ENCODE measurements at regions not wholly inside any gene's neighbourhood (a gene's known extent, or its start where the extent isn't known, plus 50 kb on each side); places are given as distances from the start of the nearest gene placed in this dataset.

GRCh38 chr3:151992326-151993041 lies 119.0 kb downstream of the SUCNR1 start:
- intact Hi-C loops (cut with micrococcal nuclease) = no loop called here

- intact Hi-C loops (cut with micrococcal nuclease) = no loop called here
Measured at GRCh38 chr3:151995091-151995490, 121.6 kb downstream of the SUCNR1 start.

GRCh38 chr3:151998744-151999143 lies 125.3 kb downstream of the SUCNR1 start:
- intact Hi-C loops (cut with micrococcal nuclease) = no loop called here

GRCh38 chr3:151999936-152000335 lies 126.5 kb downstream of the SUCNR1 start:
- intact Hi-C loops (cut with micrococcal nuclease) = no loop called here

- intact Hi-C loops (cut with micrococcal nuclease) = no loop called here
Measured at GRCh38 chr3:152011812-152012735, 138.6 kb downstream of the SUCNR1 start.

GRCh38 chr3:152019508-152019907 lies 146.1 kb downstream of the SUCNR1 start:
- intact Hi-C loops (cut with micrococcal nuclease) = no loop called here

- intact Hi-C loops (cut with micrococcal nuclease) = no loop called here
Measured at GRCh38 chr3:152021951-152022461, 148.6 kb downstream of the SUCNR1 start.

GRCh38 chr3:152026033-152026556 lies 152.7 kb downstream of the SUCNR1 start:
- intact Hi-C loops (cut with micrococcal nuclease) = no loop called here

- intact Hi-C loops (cut with micrococcal nuclease) = no loop called here
Measured at GRCh38 chr3:152030320-152030719, 156.9 kb downstream of the SUCNR1 start.

- intact Hi-C loops (cut with micrococcal nuclease) = no loop called here
Measured at GRCh38 chr3:152031321-152031720, 157.9 kb downstream of the SUCNR1 start.

GRCh38 chr3:152037297-152037696 lies 163.9 kb downstream of the SUCNR1 start:
- intact Hi-C loops (cut with micrococcal nuclease) = no loop called here

GRCh38 chr3:152037953-152038352 lies 164.5 kb downstream of the SUCNR1 start:
- intact Hi-C loops (cut with micrococcal nuclease) = no loop called here

GRCh38 chr3:152038490-152038889 lies 165.0 kb downstream of the SUCNR1 start:
- intact Hi-C loops (cut with micrococcal nuclease) = no loop called here

GRCh38 chr3:152039887-152040286 lies 166.4 kb downstream of the SUCNR1 start:
- intact Hi-C loops (cut with micrococcal nuclease) = no loop called here

GRCh38 chr3:152040319-152040718 lies 166.9 kb downstream of the SUCNR1 start:
- intact Hi-C loops (cut with micrococcal nuclease) = no loop called here

GRCh38 chr3:152043620-152044019 lies 170.2 kb downstream of the SUCNR1 start:
- intact Hi-C loops (cut with micrococcal nuclease) = no loop called here

GRCh38 chr3:152046280-152046679 lies 172.8 kb downstream of the SUCNR1 start:
- intact Hi-C loops (cut with micrococcal nuclease) = no loop called here

GRCh38 chr3:152047465-152047864 lies 174.0 kb downstream of the SUCNR1 start:
- intact Hi-C loops (cut with micrococcal nuclease) = no loop called here

- intact Hi-C loops (cut with micrococcal nuclease) = no loop called here
Measured at GRCh38 chr3:152048831-152049230, 175.4 kb downstream of the SUCNR1 start.

- intact Hi-C loops (cut with micrococcal nuclease) = no loop called here
Measured at GRCh38 chr3:152050903-152051302, 177.5 kb downstream of the SUCNR1 start.

- intact Hi-C loops (cut with micrococcal nuclease) = no loop called here
Measured at GRCh38 chr3:152051501-152052404, 178.3 kb downstream of the SUCNR1 start.
